ENCODE measurements at regions not wholly inside any gene's neighbourhood (a gene's known extent, or its start where the extent isn't known, plus 50 kb on each side); places are given as distances from the start of the nearest gene placed in this dataset.

DNA sequence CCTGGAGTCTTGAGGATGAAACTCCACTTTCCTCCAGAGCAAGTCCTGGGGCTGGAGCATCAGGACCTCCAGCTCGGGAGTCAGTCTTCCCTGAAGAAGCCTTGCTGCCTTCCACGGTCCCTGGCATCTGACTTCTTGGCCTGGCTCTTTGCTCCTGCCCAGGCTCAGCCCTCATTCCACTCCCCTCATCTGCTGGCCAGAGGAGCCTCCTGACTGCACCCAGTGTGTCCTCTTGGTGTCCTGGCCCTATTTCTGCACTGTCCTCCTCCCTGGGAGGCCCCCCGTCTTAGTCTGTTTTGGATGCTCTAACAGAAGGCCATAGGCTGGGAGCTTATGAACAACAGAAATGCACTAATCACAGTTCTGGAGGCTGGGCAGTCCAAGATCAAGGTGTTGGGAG is 231.5 kb downstream of the LOXHD1 start:
- TF ChIP-seq TCF3 (CRISPR knock-in tag; IDR thresholded peaks at IDR 0.05), result no peak
- TF ChIP-seq, protein P1, sequence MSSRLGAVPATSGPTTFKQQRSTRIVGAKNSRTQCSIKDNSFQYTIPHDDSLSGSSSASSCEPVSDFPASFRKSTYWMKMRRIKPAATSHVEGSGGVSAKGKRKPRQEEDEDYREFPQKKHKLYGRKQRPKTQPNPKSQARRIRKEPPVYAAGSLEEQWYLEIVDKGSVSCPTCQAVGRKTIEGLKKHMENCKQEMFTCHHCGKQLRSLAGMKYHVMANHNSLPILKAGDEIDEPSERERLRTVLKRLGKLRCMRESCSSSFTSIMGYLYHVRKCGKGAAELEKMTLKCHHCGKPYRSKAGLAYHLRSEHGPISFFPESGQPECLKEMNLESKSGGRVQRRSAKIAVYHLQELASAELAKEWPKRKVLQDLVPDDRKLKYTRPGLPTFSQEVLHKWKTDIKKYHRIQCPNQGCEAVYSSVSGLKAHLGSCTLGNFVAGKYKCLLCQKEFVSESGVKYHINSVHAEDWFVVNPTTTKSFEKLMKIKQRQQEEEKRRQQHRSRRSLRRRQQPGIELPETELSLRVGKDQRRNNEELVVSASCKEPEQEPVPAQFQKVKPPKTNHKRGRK (tag; IDR thresholded peaks at IDR 0.05), result no peak
- no peak for TF ChIP-seq KLF16 (IDR thresholded peaks at IDR 0.05)
- TF ChIP-seq NFIC (IDR thresholded peaks at IDR 0.05), result no peak
- TF ChIP-seq, protein P2, sequence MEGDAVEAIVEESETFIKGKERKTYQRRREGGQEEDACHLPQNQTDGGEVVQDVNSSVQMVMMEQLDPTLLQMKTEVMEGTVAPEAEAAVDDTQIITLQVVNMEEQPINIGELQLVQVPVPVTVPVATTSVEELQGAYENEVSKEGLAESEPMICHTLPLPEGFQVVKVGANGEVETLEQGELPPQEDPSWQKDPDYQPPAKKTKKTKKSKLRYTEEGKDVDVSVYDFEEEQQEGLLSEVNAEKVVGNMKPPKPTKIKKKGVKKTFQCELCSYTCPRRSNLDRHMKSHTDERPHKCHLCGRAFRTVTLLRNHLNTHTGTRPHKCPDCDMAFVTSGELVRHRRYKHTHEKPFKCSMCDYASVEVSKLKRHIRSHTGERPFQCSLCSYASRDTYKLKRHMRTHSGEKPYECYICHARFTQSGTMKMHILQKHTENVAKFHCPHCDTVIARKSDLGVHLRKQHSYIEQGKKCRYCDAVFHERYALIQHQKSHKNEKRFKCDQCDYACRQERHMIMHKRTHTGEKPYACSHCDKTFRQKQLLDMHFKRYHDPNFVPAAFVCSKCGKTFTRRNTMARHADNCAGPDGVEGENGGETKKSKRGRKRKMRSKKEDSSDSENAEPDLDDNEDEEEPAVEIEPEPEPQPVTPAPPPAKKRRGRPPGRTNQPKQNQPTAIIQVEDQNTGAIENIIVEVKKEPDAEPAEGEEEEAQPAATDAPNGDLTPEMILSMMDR (IDR thresholded peaks at IDR 0.05 in 2 of 3, conservative IDR thresholded peaks at IDR 0.05 in 1 of 3; ENCODE audit: insufficient read depth in 2 of 3, low read depth in 1 of 3, low read length in 3 of 3), result no peak
